Adrenal gland (tissue), 5 donors: ENCODE measurements at regions not wholly inside any gene's neighbourhood (a gene's known extent, or its start where the extent isn't known, plus 50 kb on each side); places are given as distances from the start of the nearest gene placed in this dataset.

ENCODE experiments used
- POLR2A ChIP-seq, 2 donors: fragments of 450-650 bp; IDR thresholded peaks; one replicate each; pipeline ENCODE4 v1.6.1; 2017; ENCODE audit warnings: antibody characterized with exemption in 2 of 2, mild to moderate bottlenecking in 2 of 2, moderate library complexity in 1 of 2
- TF ChIP-seq, protein P1 (sequence below), 6 experiments: fragments of 450-650 bp in 4 of 6; fragments of 200-600 bp in 2 of 6; sonication (generic) in 1 of 6; IDR thresholded peaks; 1 replicate in 5 of 6; 2 replicates in 1 of 6; pipeline versions ENCODE4 v1.5.1 to v1.8.0; 2016 to 2021; ENCODE audit warnings: antibody characterized with exemption in 6 of 6, mild to moderate bottlenecking in 2 of 6, moderate library complexity in 1 of 6
- donor health status: DM: no; HTN: no; CAD: no.

DNA sequence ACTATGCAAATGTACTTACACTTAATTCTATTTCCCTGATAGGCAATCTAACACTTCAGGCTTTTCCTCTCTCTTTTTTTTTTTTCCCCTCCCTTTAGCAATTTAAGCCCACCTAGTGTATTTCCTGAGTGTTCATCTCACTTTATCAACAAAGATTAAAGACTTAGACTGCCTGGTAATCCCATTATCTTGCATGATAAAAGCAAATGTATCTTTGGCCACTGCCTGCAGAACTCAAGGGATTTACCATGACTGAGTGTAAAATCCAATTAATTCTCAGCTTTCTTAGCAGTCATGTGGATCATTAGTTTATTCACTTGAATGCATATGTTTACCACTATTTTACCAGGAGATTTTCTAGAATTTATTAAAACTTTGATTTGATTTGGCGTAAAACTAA, 1102.2 kb upstream of the GYPC start:
- TF ChIP-seq, protein P1, sequence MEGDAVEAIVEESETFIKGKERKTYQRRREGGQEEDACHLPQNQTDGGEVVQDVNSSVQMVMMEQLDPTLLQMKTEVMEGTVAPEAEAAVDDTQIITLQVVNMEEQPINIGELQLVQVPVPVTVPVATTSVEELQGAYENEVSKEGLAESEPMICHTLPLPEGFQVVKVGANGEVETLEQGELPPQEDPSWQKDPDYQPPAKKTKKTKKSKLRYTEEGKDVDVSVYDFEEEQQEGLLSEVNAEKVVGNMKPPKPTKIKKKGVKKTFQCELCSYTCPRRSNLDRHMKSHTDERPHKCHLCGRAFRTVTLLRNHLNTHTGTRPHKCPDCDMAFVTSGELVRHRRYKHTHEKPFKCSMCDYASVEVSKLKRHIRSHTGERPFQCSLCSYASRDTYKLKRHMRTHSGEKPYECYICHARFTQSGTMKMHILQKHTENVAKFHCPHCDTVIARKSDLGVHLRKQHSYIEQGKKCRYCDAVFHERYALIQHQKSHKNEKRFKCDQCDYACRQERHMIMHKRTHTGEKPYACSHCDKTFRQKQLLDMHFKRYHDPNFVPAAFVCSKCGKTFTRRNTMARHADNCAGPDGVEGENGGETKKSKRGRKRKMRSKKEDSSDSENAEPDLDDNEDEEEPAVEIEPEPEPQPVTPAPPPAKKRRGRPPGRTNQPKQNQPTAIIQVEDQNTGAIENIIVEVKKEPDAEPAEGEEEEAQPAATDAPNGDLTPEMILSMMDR (IDR thresholded peaks at IDR 0.05), result no peak
- TF ChIP-seq POLR2A (IDR thresholded peaks at IDR 0.05), result no peak
